ENCODE measurements at regions not wholly inside any gene's neighbourhood (a gene's known extent, or its start where the extent isn't known, plus 50 kb on each side); places are given as distances from the start of the nearest gene placed in this dataset.

DNA sequence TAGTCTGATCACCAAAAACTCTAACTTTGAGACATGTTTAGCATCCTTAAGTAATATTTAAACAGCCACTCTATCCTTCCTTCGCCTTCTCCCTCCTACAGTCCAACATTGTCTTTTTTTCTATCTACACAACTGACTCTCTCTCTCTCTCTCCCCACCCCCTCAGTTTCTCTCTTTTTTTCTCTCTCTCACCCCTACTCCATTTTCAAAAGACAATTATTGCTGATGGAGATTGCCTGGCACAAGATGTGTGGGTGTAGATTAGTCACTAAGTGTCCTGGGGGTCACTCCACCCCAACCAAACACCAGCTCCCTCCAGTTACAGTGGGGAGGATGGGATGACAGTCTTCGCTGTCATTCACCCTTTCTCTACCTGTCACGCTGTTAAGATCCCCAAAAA is 94.5 kb upstream of the NFIA start:
- DNase-seq (ENCODE audit: low read depth, low spot score), result no peak

DNA sequence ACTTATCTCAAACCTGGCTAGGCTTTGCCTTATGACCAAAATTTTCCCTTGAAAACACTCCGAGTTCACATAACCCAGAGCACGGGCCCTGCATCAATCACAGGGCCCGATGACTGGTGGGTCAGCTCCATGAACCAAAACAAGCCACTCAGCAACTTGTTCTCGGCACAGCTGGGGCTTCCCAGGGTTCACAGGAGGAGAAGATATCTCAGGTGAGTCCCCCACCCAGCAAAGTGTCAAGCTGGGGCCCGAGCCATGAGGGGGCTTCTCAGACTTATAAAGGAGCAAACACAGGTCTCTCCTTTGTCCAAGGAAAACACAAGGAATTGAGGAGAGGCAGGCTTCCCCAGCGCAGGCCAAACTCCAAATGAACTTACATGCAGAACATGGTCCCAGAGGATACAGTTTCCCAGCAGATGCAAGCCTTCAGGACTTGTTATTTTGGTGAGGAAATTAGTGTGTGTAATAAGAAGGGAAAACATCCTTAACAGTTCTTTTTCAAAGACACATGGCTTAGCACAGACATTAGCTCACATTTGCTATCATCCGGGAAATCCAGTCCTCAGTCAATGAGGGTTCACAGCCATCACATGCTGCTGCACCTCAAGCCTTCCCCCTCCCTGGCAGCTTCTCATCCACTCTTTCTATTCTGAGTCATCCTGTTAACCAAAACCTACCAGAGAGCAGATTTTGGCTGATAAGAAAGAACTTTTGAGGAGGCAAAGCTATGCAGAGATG is 98.1 kb upstream of the NFIA start:
- DNase-seq (ENCODE audit: low read depth, low spot score), result no peak

DNA sequence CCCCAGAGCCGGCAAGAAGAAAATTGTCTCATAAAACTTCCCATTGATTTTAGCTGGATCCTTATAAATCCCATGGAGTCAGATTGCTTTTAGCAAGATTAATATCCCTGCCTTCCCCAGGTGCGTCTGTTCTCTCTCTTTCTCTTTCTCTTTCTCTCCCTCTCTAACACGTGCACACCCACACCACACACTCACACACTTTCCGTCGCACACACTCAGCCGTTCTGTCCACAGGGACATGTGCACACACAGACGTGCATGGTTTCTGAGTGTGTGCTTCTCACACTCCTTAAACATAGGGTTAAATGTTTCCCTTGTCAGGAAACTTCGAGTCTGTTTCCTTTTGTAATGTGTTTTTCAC is 98.7 kb upstream of the NFIA start:
- no peak for DNase-seq (ENCODE audit: low read depth, low spot score)

DNA sequence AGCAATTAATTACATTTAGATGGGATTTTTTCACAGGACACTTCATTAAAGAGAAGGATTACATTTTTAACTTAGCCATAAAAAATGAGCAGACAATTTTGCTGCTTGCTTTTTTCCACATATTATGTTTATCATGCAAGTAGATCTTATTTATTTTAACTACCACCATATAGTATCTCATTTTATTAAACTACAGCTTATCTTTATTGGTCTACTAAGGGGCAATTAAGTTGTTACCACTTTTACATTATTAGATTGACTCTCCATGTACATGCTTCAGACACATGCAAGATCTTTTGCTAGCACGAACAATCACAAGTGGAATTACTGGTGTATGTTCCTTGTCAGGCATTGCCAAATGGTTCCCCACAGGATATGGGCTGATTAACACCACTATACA is 99.8 kb upstream of the NFIA start:
- DNase-seq (ENCODE audit: low read depth, low spot score), result no peak

DNA sequence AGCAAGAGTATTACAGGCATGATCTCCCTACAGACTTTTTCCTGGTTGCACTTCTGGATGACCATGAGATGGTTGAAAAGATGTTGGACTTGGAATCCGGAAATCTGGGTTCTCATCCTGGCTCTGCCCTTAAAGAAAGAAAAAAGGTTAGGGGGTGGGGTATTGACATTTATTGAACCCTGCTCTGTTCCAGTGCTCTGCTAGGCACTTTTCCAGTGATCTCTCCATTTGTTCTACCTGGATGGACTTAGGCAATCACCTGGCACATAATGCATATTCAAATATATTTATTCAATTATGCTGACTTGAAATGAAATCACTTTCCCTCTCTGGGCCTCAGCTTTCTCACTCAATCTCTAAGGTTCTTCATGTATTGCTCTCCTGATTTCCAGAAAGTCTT is 101.0 kb upstream of the NFIA start:
- DNase-seq (ENCODE audit: low read depth, low spot score), result no peak

DNA sequence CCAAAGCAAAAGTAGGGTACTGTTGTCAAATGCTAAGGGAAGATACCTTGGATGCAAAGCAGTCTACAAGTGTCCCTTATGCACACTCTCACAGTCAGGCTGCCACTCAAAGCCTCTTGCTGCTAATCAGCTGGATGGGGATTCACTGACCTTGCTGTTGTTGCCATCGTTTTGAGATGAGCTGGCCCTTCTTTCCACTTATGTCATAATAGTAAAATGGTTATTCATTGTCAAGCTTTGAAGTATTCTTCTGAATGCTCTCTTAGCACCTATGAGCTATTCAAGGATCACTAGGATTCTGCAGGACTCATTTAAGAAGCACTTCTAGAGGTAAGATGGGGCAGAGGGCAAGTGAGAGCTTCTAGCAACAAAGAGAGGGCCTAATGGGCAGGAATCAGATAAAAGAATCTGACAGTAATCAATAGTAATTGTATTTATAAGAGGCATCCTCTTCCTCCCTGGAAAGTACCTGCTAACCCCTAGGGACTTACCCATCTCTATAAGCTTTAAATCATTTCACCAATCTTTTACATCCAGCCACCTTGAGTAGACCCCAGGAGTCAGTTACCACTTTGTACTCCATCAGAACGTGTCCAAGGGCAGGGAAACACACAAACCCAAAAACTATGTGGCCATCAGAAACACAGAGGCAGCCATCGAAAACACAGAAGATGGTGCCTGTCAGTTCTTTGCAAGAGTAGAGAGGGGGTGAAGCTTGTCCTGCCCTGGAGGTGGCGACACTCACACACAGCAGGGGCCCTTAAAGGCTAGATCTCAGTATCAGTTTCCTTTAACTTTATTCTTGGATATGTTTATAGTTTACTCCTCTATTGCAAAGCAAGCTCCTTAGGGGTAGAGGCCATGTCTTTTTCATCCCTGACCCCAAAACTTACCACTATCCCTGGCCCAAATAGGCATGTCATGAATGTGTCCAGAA is 103.7 kb upstream of the NFIA start:
- no peak for DNase-seq (ENCODE audit: low read depth, low spot score)

DNA sequence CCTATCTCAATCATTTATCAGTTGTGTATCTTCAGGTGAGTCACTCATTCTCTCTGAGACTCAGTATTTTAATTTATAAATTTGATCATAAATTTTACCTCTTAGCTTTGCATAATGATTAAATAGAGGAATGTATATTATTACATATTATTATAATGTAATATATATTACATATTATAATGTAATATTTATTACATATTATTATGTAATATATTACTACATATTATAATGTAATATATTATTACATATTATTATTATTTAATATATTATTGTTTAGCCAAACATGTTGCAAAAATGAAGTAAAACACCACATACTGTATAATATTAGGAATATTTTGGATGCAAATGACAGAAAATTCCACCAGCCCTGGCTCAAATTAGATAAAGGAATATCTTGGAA is 104.7 kb upstream of the NFIA start:
- DNase-seq (ENCODE audit: low read depth, low spot score), result no peak

DNA sequence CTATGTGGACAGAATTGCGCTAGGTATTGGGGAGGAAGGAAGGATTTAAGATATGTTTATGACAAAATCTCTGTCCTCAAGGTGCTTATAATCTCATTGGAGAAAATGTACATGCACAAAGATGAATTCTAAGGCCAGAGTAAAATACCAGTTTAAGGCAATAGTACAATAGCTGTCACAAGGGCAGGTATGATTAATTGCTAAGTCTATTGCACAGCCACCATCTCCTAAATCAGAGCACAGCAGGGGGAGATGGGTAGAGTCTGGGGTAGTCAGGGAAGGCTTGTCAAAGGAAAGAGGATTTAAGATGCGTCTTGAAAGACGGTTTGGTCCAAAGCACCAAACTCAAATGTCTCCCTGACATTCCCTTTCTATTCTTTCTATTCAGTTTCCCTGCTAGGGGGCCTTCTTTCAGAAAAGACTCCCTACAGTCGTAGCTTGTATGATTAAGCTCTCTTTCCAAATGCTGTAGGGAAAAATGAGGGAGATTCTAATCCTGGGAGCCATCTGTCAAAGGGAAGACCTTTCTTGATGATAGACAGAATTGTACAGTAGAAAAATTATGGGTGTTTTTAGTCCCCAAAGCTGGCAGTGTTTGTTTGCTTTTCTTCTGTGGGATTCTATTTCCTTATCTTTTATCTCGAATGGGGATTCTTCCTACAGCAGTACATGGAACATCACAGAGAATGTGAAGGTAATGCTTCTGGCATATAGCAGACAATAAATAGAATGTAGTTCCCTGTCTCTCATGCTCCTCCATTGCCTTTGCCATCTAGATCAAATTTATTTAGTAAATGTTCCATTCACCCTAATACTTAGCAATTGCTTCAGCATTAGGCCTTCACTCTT is 107.6 kb upstream of the NFIA start:
- DNase-seq (ENCODE audit: low read depth, low spot score), result no peak

DNA sequence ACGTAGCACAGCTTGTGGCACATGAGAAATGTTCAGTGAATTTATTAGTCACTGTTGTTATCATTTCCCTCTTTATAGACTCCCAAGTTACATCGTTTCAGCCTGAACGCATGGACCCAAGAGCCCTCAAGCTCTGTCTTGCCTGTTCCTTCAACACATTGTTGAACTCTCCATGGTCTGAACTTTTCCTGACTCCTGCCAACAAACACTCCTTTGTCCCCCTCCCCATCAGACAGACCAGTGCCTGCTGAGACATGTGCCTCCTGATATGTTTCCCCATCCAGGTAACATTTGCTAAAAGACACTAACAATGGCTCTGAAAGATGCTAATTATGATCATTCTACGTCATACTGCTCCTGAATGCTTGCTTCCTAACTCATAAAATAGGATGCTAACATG is 108.7 kb upstream of the NFIA start:
- no peak for DNase-seq (ENCODE audit: low read depth, low spot score)

DNA sequence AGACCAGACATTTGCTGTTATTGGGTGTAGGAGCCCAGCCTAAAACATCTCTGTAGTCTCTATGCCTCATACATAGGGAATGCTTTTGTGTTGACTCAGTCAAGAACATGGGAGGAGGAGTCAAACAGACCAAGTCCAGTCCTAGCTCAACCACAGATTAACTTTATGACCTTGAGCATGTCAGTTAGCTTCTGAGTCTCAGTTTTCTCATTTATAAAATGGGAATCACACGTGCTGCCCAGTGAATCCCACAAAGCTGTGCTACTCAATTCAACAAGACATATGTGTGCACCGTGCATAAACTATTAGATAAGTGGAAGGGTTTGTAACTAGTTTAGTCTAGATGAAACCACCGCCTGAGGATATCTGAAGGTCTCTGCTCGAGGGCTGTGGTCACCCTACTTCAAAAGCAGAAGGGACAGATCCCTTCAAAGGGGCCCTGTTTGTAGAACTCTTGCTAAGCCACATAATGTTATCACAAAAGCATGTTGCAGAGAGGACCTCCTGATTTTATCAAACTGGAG is 109.5 kb upstream of the NFIA start:
- no peak for DNase-seq (ENCODE audit: low read depth, low spot score)

DNA sequence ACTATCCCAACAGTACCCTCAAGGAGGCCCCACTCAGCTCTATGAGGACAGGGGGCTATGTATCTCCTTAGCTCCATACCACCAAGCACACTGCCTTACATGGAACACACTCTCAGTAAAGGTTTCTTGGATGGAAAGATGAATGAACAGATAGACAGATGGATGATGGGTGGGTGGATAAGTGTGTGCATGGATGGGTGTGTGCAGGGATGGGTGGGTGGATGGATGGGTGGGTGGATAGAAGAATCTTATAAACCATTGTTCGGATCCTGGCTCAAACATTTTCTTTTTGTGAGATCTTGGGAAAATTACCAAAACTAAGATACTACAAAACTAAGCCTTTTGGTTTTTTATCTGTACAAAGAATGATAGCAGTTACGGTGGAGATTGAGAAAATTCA is 111.0 kb upstream of the NFIA start:
- no peak for DNase-seq (ENCODE audit: low read depth, low spot score)

DNA sequence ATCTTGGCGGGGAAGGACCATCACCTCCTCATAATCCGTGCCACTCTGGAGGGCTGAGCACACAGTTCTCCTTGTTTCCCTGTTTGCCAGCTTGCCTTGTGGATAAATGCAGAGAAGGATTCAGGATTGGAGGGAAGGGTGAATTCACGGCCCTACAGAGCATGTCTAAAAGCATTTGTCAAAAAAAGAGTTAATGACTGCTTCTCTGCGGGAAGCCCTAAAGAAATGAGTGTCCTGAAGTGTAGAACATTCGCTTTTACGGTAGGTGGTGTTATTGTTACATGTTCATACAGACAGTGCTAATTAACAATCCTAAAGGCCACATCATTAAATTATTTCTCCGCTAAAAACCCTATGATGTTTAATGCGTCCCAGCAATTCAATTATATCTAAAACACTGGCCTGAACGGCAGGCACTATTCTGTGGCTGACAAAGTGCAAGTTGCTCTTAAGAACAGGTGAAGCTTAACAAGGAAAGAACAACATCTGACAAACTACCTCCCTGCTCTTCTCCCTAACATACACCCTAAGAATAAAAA is 112.3 kb upstream of the NFIA start:
- peak; percentile 12 for DNase-seq (ENCODE audit: low read depth, low spot score)

DNA sequence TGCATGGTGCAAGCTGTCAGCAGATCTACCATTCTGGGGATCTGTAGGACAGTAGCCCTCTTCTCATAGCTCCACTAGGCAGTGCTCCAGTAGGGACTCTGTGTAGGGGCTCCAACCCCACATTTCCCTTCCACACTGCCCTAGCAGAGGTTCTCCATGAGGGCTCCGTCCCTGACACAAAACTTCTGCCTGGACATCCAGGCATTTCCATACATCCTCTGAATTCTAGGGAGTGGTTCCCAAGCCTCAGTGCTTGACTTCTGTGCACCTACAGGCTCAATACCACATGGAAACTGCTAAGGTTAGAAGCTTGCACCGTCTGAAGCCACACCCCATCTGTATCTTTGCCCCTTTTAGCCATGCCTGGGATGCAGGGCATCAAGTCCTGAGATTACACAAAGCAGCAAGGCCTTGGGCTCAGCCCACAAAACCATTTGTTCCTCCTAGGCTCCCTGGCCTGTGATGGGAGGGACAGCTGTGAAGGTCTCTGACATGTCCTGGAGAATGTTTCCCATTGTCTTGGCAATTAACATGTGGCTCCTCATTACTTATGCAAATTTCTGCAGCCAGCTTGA is 117.0 kb upstream of the NFIA start:
- no peak for DNase-seq (ENCODE audit: low read depth, low spot score)

DNA sequence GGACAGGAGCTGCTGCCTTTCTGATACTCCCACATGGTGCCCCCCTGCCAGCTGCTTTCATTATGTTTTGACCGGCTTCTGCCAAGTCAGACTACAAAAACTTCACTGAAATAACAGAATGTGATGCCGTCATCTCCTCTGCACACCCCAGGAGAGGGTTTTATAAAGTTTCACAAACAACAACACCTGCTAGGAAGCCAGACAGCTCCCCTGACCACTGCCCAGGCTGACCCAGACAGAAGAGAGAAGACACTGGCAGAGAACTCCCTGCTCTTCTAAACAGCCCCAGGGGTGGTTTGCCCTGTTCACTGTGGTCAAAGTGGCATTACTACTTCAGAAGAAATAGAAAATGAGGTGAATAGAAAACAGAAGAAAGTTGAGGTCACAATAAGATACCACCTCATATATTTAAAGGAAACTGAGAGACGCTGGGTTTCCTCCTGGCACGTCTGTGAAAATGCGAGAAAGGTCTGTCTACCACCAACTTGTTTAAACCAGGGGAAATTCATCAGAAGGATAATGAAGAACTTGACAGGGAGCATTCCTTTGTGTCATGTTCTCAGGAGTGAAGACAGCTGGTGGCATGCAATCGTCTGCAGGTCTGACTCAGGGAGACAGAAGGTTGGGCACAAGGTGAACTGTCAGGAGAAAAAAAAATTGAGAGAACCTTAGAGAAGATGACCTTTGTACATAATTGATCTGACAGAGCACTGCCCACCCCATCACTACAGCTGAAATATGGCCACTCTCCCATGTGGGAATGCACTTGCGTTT is 119.0 kb upstream of the NFIA start:
- DNase-seq (ENCODE audit: low read depth, low spot score), result no peak

DNA sequence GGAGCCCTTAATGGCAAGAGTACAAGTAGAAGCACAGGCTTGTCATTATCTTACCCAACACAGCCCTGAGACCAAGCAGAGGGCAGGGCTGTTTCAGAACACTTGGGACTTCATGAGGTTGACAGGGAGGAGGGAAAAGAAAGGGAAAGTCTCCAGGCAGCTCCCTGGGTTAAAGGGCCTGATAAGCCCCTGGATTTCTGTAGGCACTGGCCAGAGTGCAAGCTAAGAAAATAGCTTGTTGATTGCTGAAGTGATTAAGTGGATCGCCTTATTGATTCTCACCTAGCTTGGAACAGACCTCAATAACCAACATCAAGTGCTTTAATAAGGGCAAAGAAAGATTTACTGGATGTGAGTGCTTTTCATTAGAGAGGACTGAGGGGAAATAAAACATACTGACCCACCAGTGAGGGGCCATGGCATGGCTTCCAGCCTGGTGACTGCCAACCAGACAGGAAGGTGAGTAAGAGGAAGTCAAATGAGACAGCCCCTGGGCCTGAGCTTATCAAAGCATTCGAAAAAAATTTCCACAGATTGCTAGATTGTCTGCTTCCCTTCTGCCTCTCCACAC is 121.4 kb upstream of the NFIA start:
- DNase-seq (ENCODE audit: low read depth, low spot score), result no peak

DNA sequence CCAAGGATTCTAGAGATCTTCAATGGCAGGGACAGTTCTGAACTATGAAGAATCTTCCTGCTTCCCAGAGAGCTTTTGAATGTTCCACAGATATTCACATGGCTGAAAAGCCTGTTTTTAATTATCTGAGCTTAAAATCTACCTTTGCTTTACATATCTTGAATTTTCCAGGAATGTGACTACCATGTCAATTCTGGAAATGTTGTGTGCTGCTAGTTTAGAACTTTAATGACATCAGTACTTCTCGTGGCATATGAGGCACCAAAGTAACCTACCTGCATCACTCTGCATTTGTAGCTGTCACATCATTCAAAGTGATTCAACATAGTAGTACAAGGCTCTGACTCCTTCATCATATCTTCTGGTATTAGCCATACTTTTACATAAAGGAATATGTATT is 122.7 kb upstream of the NFIA start:
- no peak for DNase-seq (ENCODE audit: low read depth, low spot score)

DNA sequence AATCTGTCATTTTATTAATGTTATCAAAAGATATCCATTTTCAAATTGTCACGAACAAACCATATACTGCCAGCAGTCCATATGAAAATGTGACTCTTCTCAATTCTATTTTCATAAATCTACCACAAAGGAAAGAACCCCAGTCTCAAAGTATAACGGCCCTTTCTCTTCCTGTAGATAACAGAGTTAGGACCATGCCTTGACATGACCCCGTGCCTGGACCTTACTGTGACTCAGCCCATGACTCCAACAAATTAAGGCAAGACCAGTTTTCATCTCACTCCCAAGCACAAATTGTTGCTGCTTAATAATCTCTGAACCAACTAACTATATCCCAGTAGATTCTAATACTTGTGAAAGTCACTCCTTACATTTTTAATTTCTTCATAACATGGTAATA is 124.4 kb upstream of the NFIA start:
- DNase-seq (ENCODE audit: low read depth, low spot score), result no peak

DNA sequence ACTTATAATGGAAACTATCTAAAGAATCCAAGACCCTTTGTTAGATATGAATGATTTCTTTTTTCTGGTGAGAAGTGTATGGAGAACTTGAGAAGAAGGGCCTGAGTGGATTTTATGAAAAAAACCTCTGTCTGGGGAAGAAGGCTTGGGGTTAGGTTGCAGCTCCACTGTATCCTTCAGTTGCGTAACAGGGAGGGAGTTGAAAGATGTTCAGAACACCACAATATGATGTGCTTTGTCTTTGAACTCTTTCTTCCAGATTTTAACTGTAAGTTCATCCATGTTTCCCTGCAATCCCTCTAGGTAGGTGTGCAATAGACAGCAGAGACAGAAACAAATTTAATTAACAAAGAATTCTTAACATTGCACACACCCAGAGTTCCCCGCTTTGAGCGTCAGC is 125.8 kb upstream of the NFIA start:
- no peak for DNase-seq (ENCODE audit: low read depth, low spot score)

DNA sequence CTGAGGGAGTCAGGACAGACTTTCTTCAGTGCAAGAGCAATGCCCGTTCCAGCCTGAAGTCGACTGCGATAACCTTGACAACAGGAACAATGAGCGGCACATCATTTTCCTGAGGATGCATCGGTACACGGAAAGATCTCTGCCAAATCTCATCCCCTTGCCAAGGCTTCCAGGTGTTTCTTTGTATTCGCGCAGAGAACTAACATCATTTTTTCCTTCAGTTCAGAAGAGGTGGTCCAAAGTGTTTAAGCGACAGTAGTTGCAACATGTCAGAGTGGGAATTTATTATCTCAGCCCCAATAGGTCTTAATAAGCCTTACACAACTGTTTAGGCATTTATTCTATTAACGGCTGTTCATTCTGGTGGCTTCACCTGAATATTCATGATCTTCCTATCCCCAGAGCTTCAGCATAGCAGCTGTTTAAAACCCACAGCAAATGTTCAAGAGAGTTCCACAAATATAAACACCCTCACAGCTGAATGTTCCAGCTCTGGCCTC is 129.7 kb upstream of the NFIA start:
- DNase-seq (ENCODE audit: low read depth, low spot score), result no peak

Data from iPS DF 19.7 (cell line).